ENCODE measurements at regions not wholly inside any gene's neighbourhood (a gene's known extent, or its start where the extent isn't known, plus 50 kb on each side); places are given as distances from the start of the nearest gene placed in this dataset.

GRCh38 chr3:76855451-76855850 lies 184.4 kb upstream of the ROBO2 start:
- DNase-seq (ENCODE audit: low read depth), result no peak
- H3K4me3 ChIP-seq (ENCODE audit: control insufficient read depth, low read depth, low read length), result no peak overlapping the region
- TF ChIP-seq CTCF (IDR thresholded peaks at IDR 0.05; ENCODE audit: control insufficient read depth, insufficient read depth, low read depth, low read length, missing control alignments), result no peak

- no peak overlapping the region for H3K4me3 ChIP-seq (ENCODE audit: control insufficient read depth, low read depth, low read length)
- no peak for DNase-seq (ENCODE audit: low read depth)
- no peak for TF ChIP-seq CTCF (IDR thresholded peaks at IDR 0.05; ENCODE audit: control insufficient read depth, insufficient read depth, low read depth, low read length, missing control alignments)
These were observed 180.3 kb upstream of the ROBO2 start for GRCh38 chr3:76859596-76859995.

- TF ChIP-seq CTCF (IDR thresholded peaks at IDR 0.05; ENCODE audit: control insufficient read depth, insufficient read depth, low read depth, low read length, missing control alignments), result no peak
These were observed 175.5 kb upstream of the ROBO2 start for GRCh38 chr3:76864355-76864754.

GRCh38 chr3:76866729-76867408 lies 173.0 kb upstream of the ROBO2 start:
- DNase-seq (ENCODE audit: low read depth), result no peak
- H3K4me3 ChIP-seq (ENCODE audit: control insufficient read depth, low read depth, low read length), result no peak overlapping the region
- no peak for TF ChIP-seq CTCF (IDR thresholded peaks at IDR 0.05; ENCODE audit: control insufficient read depth, insufficient read depth, low read depth, low read length, missing control alignments)

More at GRCh38 chr3:76864355-76864754, 175.5 kb upstream of the ROBO2 start:
- no peak for DNase-seq (ENCODE audit: low read depth)
- H3K4me3 ChIP-seq (ENCODE audit: control insufficient read depth, low read depth, low read length), result no peak overlapping the region

GRCh38 chr3:76869726-76870384 lies 170.0 kb upstream of the ROBO2 start:
- TF ChIP-seq CTCF (IDR thresholded peaks at IDR 0.05; ENCODE audit: control insufficient read depth, insufficient read depth, low read depth, low read length, missing control alignments), result no peak
- DNase-seq (ENCODE audit: low read depth), result no peak
- H3K4me3 ChIP-seq (ENCODE audit: control insufficient read depth, low read depth, low read length), result no peak overlapping the region

DNA sequence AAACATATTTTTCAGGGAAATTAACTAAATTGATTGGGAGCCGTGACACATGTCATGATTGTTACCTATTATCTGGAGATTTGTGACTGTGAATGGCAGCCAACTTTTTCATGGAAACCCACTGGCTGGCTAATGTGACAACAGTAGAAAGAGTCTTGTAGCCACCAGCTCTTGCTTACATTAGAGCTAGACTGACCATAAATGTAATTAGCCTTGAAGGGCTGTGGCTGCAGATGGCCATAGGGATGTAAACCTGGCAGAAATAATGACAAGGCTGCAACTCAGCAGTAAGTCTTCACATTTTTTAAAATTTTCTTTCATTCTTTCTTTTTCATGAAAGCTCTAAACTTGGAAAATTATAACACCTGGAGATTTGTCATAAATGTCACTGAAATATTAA lies 168.2 kb upstream of the ROBO2 start:
- no peak for DNase-seq (ENCODE audit: low read depth)
- H3K4me3 ChIP-seq (ENCODE audit: control insufficient read depth, low read depth, low read length), result no peak overlapping the region
- no peak for TF ChIP-seq CTCF (IDR thresholded peaks at IDR 0.05; ENCODE audit: control insufficient read depth, insufficient read depth, low read depth, low read length, missing control alignments)
